ENCODE measurements at regions not wholly inside any gene's neighbourhood (a gene's known extent, or its start where the extent isn't known, plus 50 kb on each side); places are given as distances from the start of the nearest gene placed in this dataset.
A peak's percentile ranks its signal among the peaks of the same experiment; 100 is the strongest.

- Histone ChIP-seq H3K4me1 (ENCODE audit: control insufficient read depth, extremely low read depth, insufficient read depth, low read length) (no peaks in the 10 kb centered on the region), H3K27ac (ENCODE audit: insufficient read depth, low read depth, low read length) (no peak overlapping the region), H3K9me1 (replicated peaks; ENCODE audit: control insufficient read depth, extremely low read depth, insufficient read depth, low read length) (no peaks in the 10 kb centered on the region), H3K4me3 (replicated peaks in 1 of 3; ENCODE audit: insufficient read depth in 1 of 3, low read depth in 1 of 3, low read length in 3 of 3) (no peak overlapping the region), H3K27me3 (ENCODE audit: control insufficient read depth in 2 of 2, insufficient read depth in 2 of 2, low read length in 2 of 2) (no peaks in the 10 kb centered on the region), H3K4me2 (ENCODE audit: insufficient read depth, low read length) (no peak overlapping the region), H3K79me2 (ENCODE audit: control insufficient read depth, insufficient read depth, low read length) (no peaks in the 10 kb centered on the region), H3K9me3 (replicated peaks; ENCODE audit: control insufficient read depth, insufficient read depth, low read length) (peaks cover 5% of the 10 kb centered on the region), H3K9ac (replicated peaks; ENCODE audit: extremely low read depth, insufficient read depth, low read length) (no peak overlapping the region), H4K20me1 (replicated peaks; ENCODE audit: control insufficient read depth, extremely low read depth, insufficient read depth, low read length) (peaks cover 2% of the 10 kb centered on the region), H3K36me3 (ENCODE audit: control insufficient read depth in 2 of 2, extremely low read depth in 1 of 2, insufficient read depth in 2 of 2, low read length in 2 of 2) (no peaks in the 10 kb centered on the region), H2AFZ (ENCODE audit: low read depth, low read length) (no peak overlapping the region)
- dilution Hi-C loops (cut with MboI; ENCODE audit: extremely low pct_ligation_motif_present, low sequenced_read_pairs) = no loop called here
- TF ChIP-seq POLR2AphosphoS5 (IDR thresholded peaks at IDR 0.05; ENCODE audit: insufficient read depth, low read depth, low read length) = no peak
- TF ChIP-seq MAX (IDR thresholded peaks at IDR 0.05; ENCODE audit: insufficient read depth, insufficient read length) = no peak
- TF ChIP-seq GATA2 (IDR thresholded peaks at IDR 0.05; ENCODE audit: insufficient read depth, insufficient read length, low read depth, low read length) = no peak
- no peak for TF ChIP-seq EZH2 (IDR thresholded peaks at IDR 0.05; ENCODE audit: borderline replicate concordance, low read depth, low read length, severe bottlenecking)
- BruUV-seq (replicated peaks) = no TSS peak
- FAIRE-seq (no peak), DNase-seq (ENCODE audit: low read depth, low spot score) (no peak)
- POLR2A ChIA-PET = no interaction called here
- CTCF ChIA-PET = no interaction called here
- intact Hi-C loops (cut with micrococcal nuclease) = no loop called here
These were observed 62.6 kb upstream of the RBFOX1 start for GRCh38 chr16:7270006-7270405.

GRCh38 chr16:7268182-7268581, 64.5 kb upstream of the RBFOX1 start:
- Histone ChIP-seq H3K27me3 (ENCODE audit: control insufficient read depth in 2 of 2, insufficient read depth in 2 of 2, low read length in 2 of 2) (no peaks in the 10 kb centered on the region), H3K36me3 (ENCODE audit: control insufficient read depth in 2 of 2, extremely low read depth in 1 of 2, insufficient read depth in 2 of 2, low read length in 2 of 2) (no peaks in the 10 kb centered on the region), H3K4me2 (ENCODE audit: insufficient read depth, low read length) (no peak overlapping the region), H3K9me3 (replicated peaks; ENCODE audit: control insufficient read depth, insufficient read depth, low read length) (peaks cover 6% of the 10 kb centered on the region), H2AFZ (ENCODE audit: low read depth, low read length) (no peak overlapping the region), H3K4me1 (ENCODE audit: control insufficient read depth, extremely low read depth, insufficient read depth, low read length) (no peaks in the 10 kb centered on the region), H3K79me2 (ENCODE audit: control insufficient read depth, insufficient read depth, low read length) (no peaks in the 10 kb centered on the region), H3K4me3 (replicated peaks in 1 of 3; ENCODE audit: insufficient read depth in 1 of 3, low read depth in 1 of 3, low read length in 3 of 3) (no peak overlapping the region), H3K9ac (replicated peaks; ENCODE audit: extremely low read depth, insufficient read depth, low read length) (no peak overlapping the region), H4K20me1 (replicated peaks; ENCODE audit: control insufficient read depth, extremely low read depth, insufficient read depth, low read length) (no peaks in the 10 kb centered on the region), H3K9me1 (replicated peaks; ENCODE audit: control insufficient read depth, extremely low read depth, insufficient read depth, low read length) (no peaks in the 10 kb centered on the region), H3K27ac (ENCODE audit: insufficient read depth, low read depth, low read length) (no peak overlapping the region)
- DNase-seq (ENCODE audit: low read depth, low spot score) = no peak
- ChIA-PET CTCF (interaction anchor here (1.2 kb wide), 1 partner anchor 19 kb away, joined by 3 read pairs; no protein-coding TSS in a partner anchor), POLR2A (no interaction called here)
- FAIRE-seq = no peak
- intact Hi-C loops (cut with micrococcal nuclease) = no loop called here
- no TSS peak for BruUV-seq (replicated peaks)
- TF ChIP-seq POLR2AphosphoS5 (IDR thresholded peaks at IDR 0.05; ENCODE audit: insufficient read depth, low read depth, low read length) = no peak
- TF ChIP-seq CTCF (IDR thresholded peaks at IDR 0.05; ENCODE audit: extremely low read depth in 1 of 2, insufficient read depth in 1 of 2, low read depth in 1 of 2, low read length in 2 of 2) = peak in 1 of 2 donors; percentile 13
- dilution Hi-C loops (cut with MboI; ENCODE audit: extremely low pct_ligation_motif_present, low sequenced_read_pairs) = no loop called here
